ENCODE measurements at regions not wholly inside any gene's neighbourhood (a gene's known extent, or its start where the extent isn't known, plus 50 kb on each side); places are given as distances from the start of the nearest gene placed in this dataset.
"Not testable (repeated sequence)": the region's sequence is repeated elsewhere in the genome, so short reads cannot be mapped to it uniquely, and the experiment has no call there.

DNA sequence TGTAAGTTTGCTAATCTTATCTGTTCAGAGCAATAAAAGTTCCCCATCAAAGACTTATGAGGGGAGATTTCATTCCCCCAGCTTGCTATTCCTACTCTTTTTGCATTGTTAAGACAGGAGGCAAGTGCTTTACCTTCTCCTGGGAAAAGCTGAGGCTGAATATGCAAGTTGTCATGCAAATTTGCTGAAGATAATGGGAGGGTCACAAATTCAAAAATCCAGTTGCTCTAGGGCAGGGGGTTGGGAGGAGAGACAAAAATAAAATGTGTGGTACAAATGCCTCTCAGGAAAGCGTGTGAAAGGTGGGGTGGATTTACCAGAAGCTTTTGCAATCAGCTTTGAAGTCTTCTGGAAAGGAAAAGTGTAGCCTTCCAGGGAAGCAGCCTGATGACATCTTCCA, 290.4 kb downstream of the TUBA3C start:
- not testable (repeated sequence) for DNase-seq; H3K9me3 ChIP-seq (ENCODE audit: control insufficient read depth in 2 of 2, low read length in 2 of 2); H3K27ac Mint-ChIP-seq; H3K4me3 ChIP-seq (ENCODE audit: low read depth, low read length); H3K27ac ChIP-seq (ENCODE audit: insufficient read depth, low read length, poor library complexity, severe bottlenecking); ATAC-seq (ENCODE audit: low read depth in 2 of 2); H3K36me3 ChIP-seq (ENCODE audit: control insufficient read depth, insufficient read depth, low read length); H3K4me1 Mint-ChIP-seq; H3K27me3 ChIP-seq (ENCODE audit: control insufficient read depth, insufficient read depth, low read length); H3K27me3 Mint-ChIP-seq; H3K4me3 Mint-ChIP-seq; H3K36me3 Mint-ChIP-seq; H3K4me1 ChIP-seq (ENCODE audit: control insufficient read depth, insufficient read depth, low read length, poor library complexity, severe bottlenecking); H3K9me3 Mint-ChIP-seq

DNA sequence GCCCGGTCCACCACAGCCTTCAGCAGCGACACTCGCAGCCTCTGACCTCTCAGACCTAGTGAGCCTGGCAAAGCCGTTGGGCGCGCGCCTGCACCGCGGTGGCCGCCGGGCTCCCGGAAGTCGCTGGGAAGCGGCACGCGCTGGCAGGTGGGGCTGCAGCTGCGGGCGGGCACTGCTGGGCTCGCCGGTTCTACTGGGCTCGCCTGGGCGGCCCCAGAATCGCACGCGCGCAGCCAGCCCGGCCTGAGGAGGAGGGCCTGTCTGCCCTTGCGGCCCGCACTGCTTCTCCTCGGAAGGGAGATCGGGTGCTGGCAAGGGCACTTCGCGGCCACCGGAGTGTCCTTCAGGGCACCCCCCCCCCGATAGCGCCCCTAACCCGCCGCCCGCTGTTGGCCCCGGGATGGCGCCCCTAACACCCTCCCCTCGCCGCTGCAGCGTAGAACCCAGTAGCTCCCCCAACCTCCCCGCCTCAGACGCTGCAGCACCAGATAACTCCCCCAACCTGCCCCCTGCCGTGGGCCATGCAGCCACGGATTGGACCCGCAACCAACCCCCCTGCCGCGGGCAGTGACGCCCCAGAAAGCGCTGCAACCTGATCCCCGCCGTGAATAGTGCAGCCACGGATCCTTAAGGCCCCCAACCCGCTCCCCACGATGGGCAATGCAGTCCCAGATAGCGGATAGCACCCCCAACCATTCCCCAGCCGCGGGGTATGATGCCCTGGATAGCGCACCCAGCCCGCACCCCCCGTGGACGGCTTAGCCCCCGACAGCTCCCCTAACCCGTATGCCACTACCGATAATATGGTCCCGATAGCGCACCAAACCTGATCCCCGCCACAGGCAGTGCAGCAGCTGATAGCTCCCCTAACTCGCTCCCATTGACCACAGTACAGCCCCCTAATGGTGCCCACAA, 306.5 kb downstream of the TUBA3C start:
- not testable (repeated sequence) for H3K9me3 ChIP-seq (ENCODE audit: control insufficient read depth in 2 of 2, low read length in 2 of 2); H3K4me1 Mint-ChIP-seq; H3K4me1 ChIP-seq (ENCODE audit: control insufficient read depth, insufficient read depth, low read length, poor library complexity, severe bottlenecking); H3K9me3 Mint-ChIP-seq; ATAC-seq (ENCODE audit: low read depth in 2 of 2); DNase-seq; H3K27ac Mint-ChIP-seq; H3K4me3 Mint-ChIP-seq; H3K27ac ChIP-seq (ENCODE audit: insufficient read depth, low read length, poor library complexity, severe bottlenecking); H3K36me3 ChIP-seq (ENCODE audit: control insufficient read depth, insufficient read depth, low read length); H3K27me3 Mint-ChIP-seq; H3K4me3 ChIP-seq (ENCODE audit: low read depth, low read length); H3K36me3 Mint-ChIP-seq; H3K27me3 ChIP-seq (ENCODE audit: control insufficient read depth, insufficient read depth, low read length)

DNA sequence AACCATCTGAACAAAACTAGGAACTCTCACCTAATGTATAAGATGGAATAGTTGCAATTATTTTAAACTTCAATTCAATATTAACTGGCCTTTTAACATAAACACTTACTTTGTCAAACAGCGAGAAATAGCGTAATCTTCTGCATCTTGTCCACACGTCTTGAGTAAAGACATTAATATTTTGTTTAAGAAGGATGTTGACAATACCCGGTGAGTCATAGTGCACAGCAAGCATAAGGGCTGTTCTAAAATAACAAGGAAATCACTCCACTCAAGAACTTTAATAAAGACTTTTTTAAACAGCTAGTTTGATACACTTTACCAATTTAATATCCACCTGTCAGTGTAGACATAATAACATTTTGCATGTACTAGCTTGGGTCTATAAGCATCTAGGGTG, 311.1 kb downstream of the TUBA3C start:
- not testable (repeated sequence) for H3K4me1 ChIP-seq (ENCODE audit: control insufficient read depth, insufficient read depth, low read length, poor library complexity, severe bottlenecking); H3K4me1 Mint-ChIP-seq; H3K9me3 ChIP-seq (ENCODE audit: control insufficient read depth in 2 of 2, low read length in 2 of 2); H3K4me3 ChIP-seq (ENCODE audit: low read depth, low read length); H3K36me3 ChIP-seq (ENCODE audit: control insufficient read depth, insufficient read depth, low read length); H3K27me3 ChIP-seq (ENCODE audit: control insufficient read depth, insufficient read depth, low read length); H3K9me3 Mint-ChIP-seq; H3K36me3 Mint-ChIP-seq; DNase-seq; H3K4me3 Mint-ChIP-seq; H3K27ac ChIP-seq (ENCODE audit: insufficient read depth, low read length, poor library complexity, severe bottlenecking); ATAC-seq (ENCODE audit: low read depth in 2 of 2); H3K27ac Mint-ChIP-seq; H3K27me3 Mint-ChIP-seq

DNA sequence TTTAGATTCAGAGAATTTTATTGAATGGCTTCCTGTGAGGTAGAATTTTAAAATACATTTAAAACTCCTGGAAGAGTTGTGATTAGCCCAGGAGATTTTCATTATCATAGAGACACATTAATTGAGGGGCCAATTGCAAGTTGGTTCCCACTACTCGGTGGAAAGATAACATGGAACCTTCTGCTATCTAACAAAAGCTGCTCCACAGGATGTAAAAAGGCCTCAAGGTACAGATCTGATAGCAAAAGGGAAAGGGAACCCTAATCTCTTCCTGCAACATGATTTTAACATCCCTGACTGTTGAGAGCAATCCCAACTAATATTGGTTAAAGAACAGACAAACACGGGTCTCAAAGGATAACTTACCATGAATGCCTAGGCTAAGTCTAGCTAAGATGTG, 312.3 kb downstream of the TUBA3C start:
- H3K4me1 ChIP-seq (ENCODE audit: control insufficient read depth, insufficient read depth, low read length, poor library complexity, severe bottlenecking); ATAC-seq (ENCODE audit: low read depth in 2 of 2); H3K27ac Mint-ChIP-seq; H3K36me3 Mint-ChIP-seq; H3K27ac ChIP-seq (ENCODE audit: insufficient read depth, low read length, poor library complexity, severe bottlenecking); H3K4me1 Mint-ChIP-seq; H3K27me3 ChIP-seq (ENCODE audit: control insufficient read depth, insufficient read depth, low read length); H3K9me3 ChIP-seq (ENCODE audit: control insufficient read depth in 2 of 2, low read length in 2 of 2); H3K4me3 Mint-ChIP-seq; H3K4me3 ChIP-seq (ENCODE audit: low read depth, low read length); H3K36me3 ChIP-seq (ENCODE audit: control insufficient read depth, insufficient read depth, low read length); H3K9me3 Mint-ChIP-seq; DNase-seq; H3K27me3 Mint-ChIP-seq: not testable (repeated sequence)

DNA sequence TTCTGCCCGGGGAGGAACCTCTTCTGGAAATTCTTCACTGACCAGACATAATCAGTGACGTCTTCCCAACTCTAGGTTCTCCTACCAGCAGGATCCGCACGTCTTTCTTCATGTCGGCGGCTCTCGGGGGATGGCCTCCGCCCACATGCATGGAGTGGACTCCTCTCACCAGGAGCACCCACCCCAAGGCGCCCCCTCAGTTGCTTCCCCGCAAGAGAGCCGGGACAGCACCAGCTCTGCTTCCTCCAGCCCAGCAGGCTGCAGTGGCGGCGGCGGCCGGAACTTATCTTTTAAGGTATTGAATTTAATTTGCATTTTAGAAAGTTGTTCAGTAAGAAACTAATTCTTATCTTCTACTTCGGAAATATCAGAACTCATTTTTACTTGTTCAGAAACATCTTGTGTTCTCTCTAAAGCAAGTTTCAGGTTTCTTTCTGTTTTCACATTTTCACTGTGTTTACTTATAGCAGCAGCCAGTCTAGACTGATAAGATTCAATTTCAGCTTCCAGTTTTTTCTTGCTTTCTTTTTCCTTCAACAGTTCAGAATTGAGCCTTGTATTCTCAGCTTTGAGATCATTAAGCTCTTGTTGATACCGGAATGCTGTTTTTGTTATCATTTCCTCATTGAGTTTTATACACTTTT, 343.5 kb downstream of the TUBA3C start:
- not testable (repeated sequence) for DNase-seq; H3K4me3 Mint-ChIP-seq; H3K4me3 ChIP-seq (ENCODE audit: low read depth, low read length); H3K27ac Mint-ChIP-seq; H3K4me1 Mint-ChIP-seq; H3K9me3 ChIP-seq (ENCODE audit: control insufficient read depth in 2 of 2, low read length in 2 of 2); H3K9me3 Mint-ChIP-seq; H3K4me1 ChIP-seq (ENCODE audit: control insufficient read depth, insufficient read depth, low read length, poor library complexity, severe bottlenecking); H3K36me3 ChIP-seq (ENCODE audit: control insufficient read depth, insufficient read depth, low read length); H3K27me3 ChIP-seq (ENCODE audit: control insufficient read depth, insufficient read depth, low read length); H3K27me3 Mint-ChIP-seq; ATAC-seq (ENCODE audit: low read depth in 2 of 2); H3K36me3 Mint-ChIP-seq; H3K27ac ChIP-seq (ENCODE audit: insufficient read depth, low read length, poor library complexity, severe bottlenecking)

DNA sequence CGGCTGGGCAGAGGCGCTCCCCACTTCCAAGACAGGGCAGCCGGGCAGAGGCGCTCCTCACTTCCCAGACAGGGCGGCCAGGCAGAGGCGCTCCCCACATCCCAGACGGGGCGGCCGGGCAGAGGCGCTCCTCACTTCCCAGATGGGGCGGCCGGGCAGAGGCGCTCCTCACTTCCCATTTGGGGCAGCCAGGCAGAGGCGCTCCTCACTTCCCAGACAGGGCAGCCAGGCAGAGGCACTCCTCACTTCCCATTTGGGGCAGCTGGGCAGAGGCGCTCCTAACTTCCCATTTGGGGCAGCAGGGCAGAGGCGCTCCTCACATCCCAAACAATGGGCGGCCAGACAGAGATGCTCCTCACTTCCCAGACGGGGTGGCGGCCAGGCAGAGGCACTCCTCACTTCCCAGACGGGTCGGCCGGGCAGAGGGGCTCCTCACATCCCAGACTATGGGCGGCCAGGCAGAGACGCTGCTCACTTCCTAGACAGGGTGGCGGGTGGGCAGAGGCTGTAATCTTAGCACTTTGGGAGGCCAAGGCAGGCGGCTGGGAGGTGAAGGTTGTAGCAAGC, 344.4 kb downstream of the TUBA3C start:
- H3K27ac ChIP-seq (ENCODE audit: insufficient read depth, low read length, poor library complexity, severe bottlenecking); H3K4me1 ChIP-seq (ENCODE audit: control insufficient read depth, insufficient read depth, low read length, poor library complexity, severe bottlenecking); H3K36me3 ChIP-seq (ENCODE audit: control insufficient read depth, insufficient read depth, low read length); ATAC-seq (ENCODE audit: low read depth in 2 of 2); H3K9me3 ChIP-seq (ENCODE audit: control insufficient read depth in 2 of 2, low read length in 2 of 2); H3K27me3 ChIP-seq (ENCODE audit: control insufficient read depth, insufficient read depth, low read length); H3K27me3 Mint-ChIP-seq; H3K4me1 Mint-ChIP-seq; H3K27ac Mint-ChIP-seq; H3K36me3 Mint-ChIP-seq; H3K9me3 Mint-ChIP-seq; DNase-seq; H3K4me3 ChIP-seq (ENCODE audit: low read depth, low read length); H3K4me3 Mint-ChIP-seq: not testable (repeated sequence)

DNA sequence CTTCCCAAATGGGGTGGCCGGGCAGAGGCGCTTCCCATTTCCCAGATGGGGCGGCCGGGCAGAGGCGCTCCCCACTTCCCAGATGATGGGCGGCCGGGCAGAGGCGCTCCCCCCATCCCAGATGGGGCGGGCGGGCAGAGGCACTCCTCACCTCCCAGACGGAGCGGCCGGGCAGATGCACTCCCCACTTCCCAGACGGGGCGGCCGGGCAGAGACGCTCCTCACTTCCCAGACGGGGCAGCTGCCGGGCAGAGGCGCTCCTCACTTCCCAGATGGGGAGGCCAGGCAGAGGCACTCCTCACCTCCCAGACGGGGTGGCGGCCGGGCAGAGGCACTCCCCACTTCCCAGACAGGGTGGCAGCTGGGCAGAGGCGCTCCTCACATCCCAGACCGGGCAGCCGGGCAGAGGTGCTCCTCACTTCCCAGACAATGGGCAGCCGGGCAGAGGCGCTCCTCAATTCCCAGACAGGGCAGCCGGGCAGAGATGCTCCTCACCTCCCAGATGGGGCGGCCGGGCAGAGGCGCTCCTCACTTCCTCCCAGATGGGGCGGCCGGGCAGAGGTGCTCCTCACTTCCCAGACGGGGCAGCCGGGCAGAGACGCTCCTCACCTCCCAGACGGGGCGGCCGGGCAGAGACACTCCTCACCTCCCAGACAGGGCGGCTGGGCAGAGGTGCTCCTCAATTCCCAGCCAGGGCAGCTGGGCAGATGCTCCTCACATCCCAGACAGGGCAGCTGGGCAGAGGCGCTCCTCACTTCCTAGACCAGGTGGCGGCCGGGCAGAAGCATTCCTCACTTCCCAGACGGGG, 345.0 kb downstream of the TUBA3C start:
- not testable (repeated sequence) for ATAC-seq (ENCODE audit: low read depth in 2 of 2); DNase-seq; H3K9me3 Mint-ChIP-seq; H3K4me3 ChIP-seq (ENCODE audit: low read depth, low read length); H3K27me3 ChIP-seq (ENCODE audit: control insufficient read depth, insufficient read depth, low read length); H3K9me3 ChIP-seq (ENCODE audit: control insufficient read depth in 2 of 2, low read length in 2 of 2); H3K4me1 ChIP-seq (ENCODE audit: control insufficient read depth, insufficient read depth, low read length, poor library complexity, severe bottlenecking); H3K4me3 Mint-ChIP-seq; H3K27me3 Mint-ChIP-seq; H3K4me1 Mint-ChIP-seq; H3K36me3 Mint-ChIP-seq; H3K27ac Mint-ChIP-seq; H3K36me3 ChIP-seq (ENCODE audit: control insufficient read depth, insufficient read depth, low read length); H3K27ac ChIP-seq (ENCODE audit: insufficient read depth, low read length, poor library complexity, severe bottlenecking)

Data from CD4-positive, CD25-positive, alpha-beta regulatory T cell (primary cell).